Stomach (tissue), 8 donors: ENCODE measurements at regions not wholly inside any gene's neighbourhood (a gene's known extent, or its start where the extent isn't known, plus 50 kb on each side); places are given as distances from the start of the nearest gene placed in this dataset.

Experiments used
- DNase-seq, 2 donors: peaks; one replicate each; pipeline versions ENCODE4 v3.0.0 to v3.0.0-alpha.2; 2013 to 2019
- H3K27ac ChIP-seq, 5 donors: fragments of 200-600 bp in 4 of 5; sonication (generic) in 4 of 5; one replicate each; pipeline ENCODE4 v1.5.1; 2013 to 2019; ENCODE audit warnings: mild to moderate bottlenecking in 1 of 5, moderate library complexity in 1 of 5
- H3K27me3 ChIP-seq, 3 donors: fragments of 200-600 bp; sonication (generic); one replicate each; pipeline ENCODE4 v1.5.1; 2017 to 2019; ENCODE audit warnings: mixed run types in 1 of 3
- H3K36me3 ChIP-seq, 4 donors: fragments of 200-600 bp; sonication (generic); 1 replicate in 3 of 4; 2 replicates in 1 of 4; pipeline ENCODE4 v1.5.1; 2016 to 2019
- H3K4me1 ChIP-seq, 4 donors: fragments of 200-600 bp; sonication (generic); one replicate each; pipeline ENCODE4 v1.5.1; 2016 to 2019
- H3K4me3 ChIP-seq, 4 donors: fragments of 200-600 bp; sonication (generic) in 3 of 4; one replicate each; pipeline ENCODE4 v1.5.1; 2016 to 2019; ENCODE audit warnings: mild to moderate bottlenecking in 1 of 4
- H3K9me3 ChIP-seq, 4 donors: fragments of 200-600 bp; sonication (generic); one replicate each; pipeline ENCODE4 v1.5.1; 2016 to 2019
- EP300 ChIP-seq: sonication (generic); formaldehyde crosslinking; IDR thresholded peaks from one replicate; pipeline ENCODE4 v1.6.1; 2017; ENCODE audit warnings: antibody characterized with exemption
- POLR2A ChIP-seq, 4 donors: fragments of 450-650 bp; IDR thresholded peaks; one replicate each; pipeline ENCODE4 v1.6.1; 2016; ENCODE audit warnings: antibody characterized with exemption in 4 of 4, control low read depth in 2 of 4, mild to moderate bottlenecking in 1 of 4, moderate library complexity in 1 of 4
- POLR2AphosphoS5 ChIP-seq, 3 donors: sonication (generic); formaldehyde crosslinking; IDR thresholded peaks; one replicate each; pipeline ENCODE4 v1.6.1; 2016; ENCODE audit warnings: antibody characterized with exemption in 3 of 3
- WGBS, 5 donors: extraction: QIAGEN DNeasy Blood & Tissue Kit in 3 of 5; methylation state at CpG; one replicate each; pipeline versions ENCODE4 v1.1.5 to v1.1.7; 2013 to 2018; 5-methylcytosine and 5-hydroxymethylcytosine counted together
- intact Hi-C: fragments of 100-400 bp; cut with DNase I; formaldehyde crosslinking; loops from one replicate; pipeline ENCODE4 v1.15.1; 2023; ENCODE audit warnings: low total_unique reads
- TF ChIP-seq, protein P1 (sequence below), 7 experiments: fragments of 450-650 bp in 4 of 7; fragments of 200-600 bp in 3 of 7; sonication (generic) in 3 of 7; IDR thresholded peaks; one replicate each; pipeline ENCODE4 v1.5.1; 2016 to 2019; ENCODE audit warnings: antibody characterized with exemption in 7 of 7, control low read depth in 2 of 7, mild to moderate bottlenecking in 1 of 7
- donor health status: healthy with polysubstance abuse.
- donor health status: Bipolar disorder and iron deficiency.
- donor health status: healthy.

DNA sequence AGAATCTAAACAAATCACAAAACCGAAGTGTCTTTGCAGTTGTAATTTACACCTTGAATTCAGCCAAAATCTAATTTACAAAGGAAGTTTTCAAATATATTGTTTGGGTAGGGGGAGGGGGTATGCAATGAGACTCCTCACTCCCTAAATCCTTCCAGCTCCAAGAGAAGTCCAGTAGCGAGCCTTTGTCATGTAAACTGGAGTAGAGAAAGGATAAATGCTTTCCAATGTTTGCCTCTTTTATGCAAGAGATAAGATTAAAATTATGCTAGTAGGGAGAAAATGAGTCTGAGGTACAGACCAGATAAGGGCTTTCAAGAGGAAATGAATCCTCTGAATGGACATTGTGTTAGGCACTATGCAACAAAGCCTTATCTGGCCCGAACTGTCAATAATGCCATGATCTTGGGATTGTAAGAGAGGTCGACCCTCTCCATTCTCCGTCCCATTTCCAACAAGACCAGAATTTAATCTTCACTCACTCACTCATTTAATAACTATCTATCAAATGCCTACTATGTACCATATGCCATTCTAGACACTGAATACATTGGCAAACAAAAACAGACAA, 199.2 kb downstream of the LACC1 start:
- H3K36me3 ChIP-seq = no peaks in the 10 kb centered on the region
- H3K9me3 ChIP-seq = peaks cover 0 to 6% (median 0%) of the 10 kb centered on the region in 4 donors
- H3K27ac ChIP-seq = no peak overlapping the region
- TF ChIP-seq POLR2AphosphoS5 (IDR thresholded peaks at IDR 0.05) = no peak
- TF ChIP-seq POLR2A (IDR thresholded peaks at IDR 0.05) = no peak
- TF ChIP-seq, protein P1, sequence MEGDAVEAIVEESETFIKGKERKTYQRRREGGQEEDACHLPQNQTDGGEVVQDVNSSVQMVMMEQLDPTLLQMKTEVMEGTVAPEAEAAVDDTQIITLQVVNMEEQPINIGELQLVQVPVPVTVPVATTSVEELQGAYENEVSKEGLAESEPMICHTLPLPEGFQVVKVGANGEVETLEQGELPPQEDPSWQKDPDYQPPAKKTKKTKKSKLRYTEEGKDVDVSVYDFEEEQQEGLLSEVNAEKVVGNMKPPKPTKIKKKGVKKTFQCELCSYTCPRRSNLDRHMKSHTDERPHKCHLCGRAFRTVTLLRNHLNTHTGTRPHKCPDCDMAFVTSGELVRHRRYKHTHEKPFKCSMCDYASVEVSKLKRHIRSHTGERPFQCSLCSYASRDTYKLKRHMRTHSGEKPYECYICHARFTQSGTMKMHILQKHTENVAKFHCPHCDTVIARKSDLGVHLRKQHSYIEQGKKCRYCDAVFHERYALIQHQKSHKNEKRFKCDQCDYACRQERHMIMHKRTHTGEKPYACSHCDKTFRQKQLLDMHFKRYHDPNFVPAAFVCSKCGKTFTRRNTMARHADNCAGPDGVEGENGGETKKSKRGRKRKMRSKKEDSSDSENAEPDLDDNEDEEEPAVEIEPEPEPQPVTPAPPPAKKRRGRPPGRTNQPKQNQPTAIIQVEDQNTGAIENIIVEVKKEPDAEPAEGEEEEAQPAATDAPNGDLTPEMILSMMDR (IDR thresholded peaks at IDR 0.05) = no peak
- TF ChIP-seq EP300 = no peak
- 21 to 53% (median 32%) methylated on average over 5 of the region's 5 CpGs for WGBS, 5 donors
- no peaks in the 10 kb centered on the region for H3K27me3 ChIP-seq
- H3K4me3 ChIP-seq = no peak overlapping the region
- intact Hi-C loops = no loop called here
- no peak for DNase-seq
- H3K4me1 ChIP-seq = peaks cover 0 to 18% (median 4%) of the 10 kb centered on the region in 4 donors

DNA sequence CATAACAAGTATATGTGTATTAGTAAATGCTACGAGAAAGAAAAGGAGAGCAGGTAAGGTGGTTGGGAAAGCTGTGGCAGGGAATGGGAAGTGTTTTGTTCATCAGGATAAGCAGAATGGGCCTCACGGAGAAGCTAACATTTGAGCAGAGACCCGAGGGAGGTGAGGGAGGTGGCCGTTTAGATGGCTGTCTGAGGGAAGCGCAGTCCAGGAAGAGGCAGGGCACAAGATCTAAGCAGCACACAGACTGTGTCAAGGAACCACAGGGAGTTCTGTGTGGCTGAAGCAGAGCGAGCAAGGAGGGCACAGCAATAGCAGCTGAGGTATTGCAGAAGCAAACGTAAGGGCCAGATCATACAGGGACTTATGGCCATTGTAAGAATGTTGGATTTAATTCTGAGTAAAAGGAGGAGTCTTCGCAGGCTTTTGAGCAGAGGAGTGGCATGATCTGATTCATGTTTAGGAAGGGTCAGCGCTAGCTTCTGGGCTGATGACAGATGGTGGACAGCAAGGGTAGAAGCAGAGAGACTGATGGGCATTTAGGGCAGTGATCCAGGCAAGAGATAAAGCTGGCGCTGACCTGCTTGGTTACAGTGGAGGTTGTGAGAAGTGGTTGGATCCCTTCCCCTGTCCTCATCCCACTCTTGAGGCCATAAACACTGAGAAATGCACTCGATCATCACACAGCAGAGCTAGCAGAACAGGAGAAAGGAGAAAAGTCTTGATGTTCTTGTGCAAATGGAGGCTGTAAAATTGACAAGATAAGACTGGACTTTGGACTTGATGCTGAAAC, 199.9 kb downstream of the LACC1 start:
- 55 to 68% (median 62%) methylated on average over 11 of the region's 11 CpGs for WGBS, 5 donors
- no peaks in the 10 kb centered on the region for H3K27me3 ChIP-seq
- peaks cover 0 to 6% (median 0%) of the 10 kb centered on the region in 4 donors for H3K9me3 ChIP-seq
- TF ChIP-seq, protein P1 (IDR thresholded peaks at IDR 0.05) = no peak
- TF ChIP-seq POLR2A (IDR thresholded peaks at IDR 0.05) (no peak), EP300 (no peak), POLR2AphosphoS5 (IDR thresholded peaks at IDR 0.05) (no peak)
- peaks cover 0 to 17% (median 3%) of the 10 kb centered on the region in 4 donors for H3K4me1 ChIP-seq
- intact Hi-C loops = no loop called here
- DNase-seq = no peak
- H3K36me3 ChIP-seq = no peaks in the 10 kb centered on the region
- no peak overlapping the region for H3K4me3 ChIP-seq
- H3K27ac ChIP-seq = no peak overlapping the region

DNA sequence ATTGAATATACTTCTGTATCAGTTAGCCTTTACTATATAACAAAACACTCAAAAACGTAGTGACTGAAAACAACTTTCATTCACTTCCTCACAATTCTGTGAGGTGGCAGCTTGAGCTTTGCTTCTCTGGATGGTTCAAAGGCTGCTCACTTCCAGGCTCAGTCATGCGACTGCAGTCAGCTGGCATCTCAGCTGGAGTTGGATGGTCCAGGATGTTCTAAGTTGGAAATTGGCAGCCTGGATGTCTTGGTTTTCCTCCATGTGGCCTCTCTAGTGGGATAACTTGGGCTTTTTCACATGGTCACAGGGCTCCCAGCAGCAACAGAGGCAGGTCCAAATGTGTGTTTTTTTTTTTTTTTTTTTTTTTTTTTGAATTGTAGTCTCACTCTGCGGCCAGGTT, 204.4 kb downstream of the LACC1 start:
- H3K27me3 ChIP-seq = no peaks in the 10 kb centered on the region
- TF ChIP-seq POLR2A (IDR thresholded peaks at IDR 0.05) (no peak), POLR2AphosphoS5 (IDR thresholded peaks at IDR 0.05) (no peak), EP300 (no peak)
- TF ChIP-seq, protein P1 (IDR thresholded peaks at IDR 0.05) = no peak
- 91 to 95% (median 92%) methylated on average over 3 of the region's 3 CpGs for WGBS, 5 donors
- intact Hi-C loops = no loop called here
- no peak overlapping the region for H3K4me3 ChIP-seq
- no peaks in the 10 kb centered on the region for H3K36me3 ChIP-seq
- no peaks in the 10 kb centered on the region for H3K4me1 ChIP-seq
- H3K9me3 ChIP-seq = peaks cover 0 to 6% (median 0%) of the 10 kb centered on the region in 4 donors
- no peak overlapping the region for H3K27ac ChIP-seq
- no peak for DNase-seq

DNA sequence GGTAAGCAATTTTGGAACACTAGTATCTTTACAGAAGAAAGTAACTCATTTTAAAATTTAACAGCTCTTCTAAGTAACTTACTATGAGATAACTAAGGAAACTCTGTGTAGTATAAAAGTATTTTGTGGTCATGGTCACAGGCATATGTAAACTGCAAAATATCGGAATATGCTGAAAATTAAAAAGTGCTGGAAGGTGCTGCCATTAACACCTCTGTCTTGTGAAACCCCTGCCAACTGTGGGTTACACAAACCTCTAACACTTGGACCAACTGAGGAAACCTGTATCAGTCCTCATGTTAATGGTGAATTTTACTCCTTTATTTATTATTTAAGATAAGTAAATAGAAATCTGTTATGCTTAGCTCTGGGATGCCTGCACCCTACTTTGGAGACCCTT, 206.7 kb downstream of the LACC1 start:
- Histone ChIP-seq H3K9me3 (peaks cover 0 to 6% (median 0%) of the 10 kb centered on the region in 4 donors), H3K36me3 (no peaks in the 10 kb centered on the region), H3K27ac (no peak overlapping the region), H3K4me1 (no peaks in the 10 kb centered on the region), H3K27me3 (no peaks in the 10 kb centered on the region), H3K4me3 (no peak overlapping the region)
- TF ChIP-seq POLR2A (IDR thresholded peaks at IDR 0.05) (no peak), EP300 (no peak), POLR2AphosphoS5 (IDR thresholded peaks at IDR 0.05) (no peak)
- TF ChIP-seq, protein P1 (IDR thresholded peaks at IDR 0.05) = no peak
- 86 to 96% (median 93%) methylated on average over 1 of the region's 1 CpG for WGBS, 5 donors
- intact Hi-C loops = no loop called here
- no peak for DNase-seq
